PC-9 (cell line): ENCODE measurements at regions not wholly inside any gene's neighbourhood (a gene's known extent, or its start where the extent isn't known, plus 50 kb on each side); places are given as distances from the start of the nearest gene placed in this dataset.
"Not testable (repeated sequence)": the region's sequence is repeated elsewhere in the genome, so short reads cannot be mapped to it uniquely, and the experiment has no call there.

Source experiments
- BruUV-seq: library from RNA; stranded (reverse); fragments of 400-500 nt; replicated peaks from 2 replicates; lab custom pipeline; 2021; lab: Mats Ljungman, UMichigan
- CTCF ChIA-PET: fragments of 300-600 bp; sonication (Branson Sonifier 250); formaldehyde crosslinking; loops from one replicate; lab custom pipeline; 2022; ENCODE audit warnings: antibody characterized with exemption; lab: Charles Lee
- POLR2A ChIA-PET: fragments of 300-600 bp; sonication (Branson Sonifier 250); formaldehyde crosslinking; loops from one replicate; lab custom pipeline; 2022; ENCODE audit warnings: antibody characterized with exemption; ENCODE audit not compliant: unreplicated experiment; lab: Charles Lee
- DNase-seq, 2 experiments: peaks; one replicate each; pipeline versions ENCODE4 v3.0.0 to v3.0.0-alpha.2; 2015 to 2022; ENCODE audit warnings: mixed read lengths in 1 of 2
- H2AFZ ChIP-seq: fragments of 200-600 bp; sonication (generic); 2 replicates; pipeline ENCODE4 v1.8.1; 2017; ENCODE audit warnings: antibody characterized with exemption
- H3F3A ChIP-seq: fragments of 200-600 bp; sonication (generic); 2 replicates; pipeline ENCODE4 v1.8.1; 2017; ENCODE audit warnings: antibody characterized with exemption, mild to moderate bottlenecking, low read depth; ENCODE audit not compliant: insufficient read depth
- H3K27ac ChIP-seq: fragments of 200-600 bp; sonication (generic); 2 replicates; pipeline ENCODE4 v1.6.1; 2016; ENCODE audit warnings: mixed run types
- H3K27me3 ChIP-seq: fragments of 200-600 bp; sonication (generic); 2 replicates; pipeline ENCODE4 v1.6.1; 2016; ENCODE audit warnings: low read depth, mixed run types; ENCODE audit not compliant: insufficient read depth
- H3K36me3 ChIP-seq: fragments of 200-600 bp; sonication (generic); 2 replicates; pipeline ENCODE4 v1.6.1; 2016; ENCODE audit warnings: low read depth, mixed run types
- H3K4me1 ChIP-seq: fragments of 200-600 bp; sonication (generic); replicated peaks from 2 replicates; pipeline ENCODE4 v1.6.1; 2016; ENCODE audit warnings: mixed run types; ENCODE audit not compliant: insufficient read depth
- H3K4me2 ChIP-seq: fragments of 200-600 bp; sonication (generic); 2 replicates; pipeline ENCODE4 v1.6.1; 2017; ENCODE audit warnings: mixed run types
- H3K4me3 ChIP-seq: fragments of 200-600 bp; sonication (generic); 2 replicates; pipeline ENCODE4 v1.6.1; 2016; ENCODE audit warnings: mixed run types
- H3K79me2 ChIP-seq: fragments of 200-600 bp; sonication (generic); 2 replicates; pipeline ENCODE4 v1.6.1; 2017; ENCODE audit warnings: low read depth, mixed run types
- H3K9me2 ChIP-seq: fragments of 200-600 bp; sonication (generic); 2 replicates; pipeline ENCODE4 v1.8.1; 2017; ENCODE audit warnings: mild to moderate bottlenecking; ENCODE audit not compliant: insufficient read depth
- H3K9me3 ChIP-seq: fragments of 200-600 bp; sonication (generic); 2 replicates; pipeline ENCODE4 v1.8.1; 2016; ENCODE audit warnings: low read depth; ENCODE audit not compliant: insufficient read depth
- H4K20me1 ChIP-seq: fragments of 200-600 bp; sonication (generic); 2 replicates; pipeline ENCODE4 v1.8.1; 2017; ENCODE audit not compliant: insufficient read depth
- EZH2 ChIP-seq: fragments of 200-600 bp; sonication (generic); IDR thresholded peaks from 2 replicates; pipeline ENCODE4 v1.8.0; 2017; ENCODE audit warnings: antibody characterized with exemption, low read depth
- intact Hi-C: fragments of 100-400 bp; cut with micrococcal nuclease; formaldehyde crosslinking; loops from one replicate; pipeline ENCODE4 v1.10.0; 2022; ENCODE audit not compliant: unreplicated experiment
- TF ChIP-seq, protein P1 (sequence below): fragments of 200-600 bp; sonication (generic); conservative IDR thresholded peaks from 2 replicates; pipeline ENCODE4 v1.6.1; 2017; ENCODE audit warnings: mixed run types, antibody characterized with exemption, mild to moderate bottlenecking, moderate library complexity

- intact Hi-C loops = no loop called here
- no TSS peak for BruUV-seq
- no peak for DNase-seq
- Histone ChIP-seq H3K4me2 (no peak overlapping the region), H3K79me2 (no peaks in the 10 kb centered on the region), H3K27me3 (no peaks in the 10 kb centered on the region), H3K4me1 (no peaks in the 10 kb centered on the region), H3K9me3 (no peaks in the 10 kb centered on the region), H3K27ac (no peak overlapping the region), H3K4me3 (no peak overlapping the region), H3F3A (no peaks in the 10 kb centered on the region; the same call in 1 of the 2 replicates), H3K36me3 (no peaks in the 10 kb centered on the region), H2AFZ (no peak overlapping the region), H3K9me2 (no peaks in the 10 kb centered on the region), H4K20me1 (no peaks in the 10 kb centered on the region)
- POLR2A ChIA-PET = no interaction called here
- CTCF ChIA-PET = no interaction called here
- no peak for TF ChIP-seq EZH2
- TF ChIP-seq, protein P1, sequence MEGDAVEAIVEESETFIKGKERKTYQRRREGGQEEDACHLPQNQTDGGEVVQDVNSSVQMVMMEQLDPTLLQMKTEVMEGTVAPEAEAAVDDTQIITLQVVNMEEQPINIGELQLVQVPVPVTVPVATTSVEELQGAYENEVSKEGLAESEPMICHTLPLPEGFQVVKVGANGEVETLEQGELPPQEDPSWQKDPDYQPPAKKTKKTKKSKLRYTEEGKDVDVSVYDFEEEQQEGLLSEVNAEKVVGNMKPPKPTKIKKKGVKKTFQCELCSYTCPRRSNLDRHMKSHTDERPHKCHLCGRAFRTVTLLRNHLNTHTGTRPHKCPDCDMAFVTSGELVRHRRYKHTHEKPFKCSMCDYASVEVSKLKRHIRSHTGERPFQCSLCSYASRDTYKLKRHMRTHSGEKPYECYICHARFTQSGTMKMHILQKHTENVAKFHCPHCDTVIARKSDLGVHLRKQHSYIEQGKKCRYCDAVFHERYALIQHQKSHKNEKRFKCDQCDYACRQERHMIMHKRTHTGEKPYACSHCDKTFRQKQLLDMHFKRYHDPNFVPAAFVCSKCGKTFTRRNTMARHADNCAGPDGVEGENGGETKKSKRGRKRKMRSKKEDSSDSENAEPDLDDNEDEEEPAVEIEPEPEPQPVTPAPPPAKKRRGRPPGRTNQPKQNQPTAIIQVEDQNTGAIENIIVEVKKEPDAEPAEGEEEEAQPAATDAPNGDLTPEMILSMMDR = no peak
These were observed 708.5 kb upstream of the RAG2 start for GRCh38 chr11:37306563-37306962.

DNA sequence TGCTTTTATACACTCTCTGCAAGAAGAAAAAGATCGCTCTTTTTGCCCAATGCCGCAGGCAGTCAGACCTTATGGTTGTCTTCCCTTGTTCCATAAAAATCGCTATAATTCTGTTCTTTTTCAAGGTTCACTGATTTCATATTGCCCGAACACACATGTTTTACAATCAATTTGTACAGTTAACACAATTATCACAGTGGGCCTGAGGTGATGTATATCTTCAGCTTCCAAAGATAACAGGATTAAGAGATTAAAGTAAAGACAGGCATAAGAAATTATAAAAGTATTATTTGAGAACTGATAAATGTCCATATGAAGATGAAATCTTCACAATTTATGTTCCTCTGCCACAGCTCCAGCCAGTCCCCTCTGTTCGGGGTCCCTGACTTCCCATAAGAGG lies 703.4 kb upstream of the RAG2 start:
- H3K4me1 ChIP-seq, H3K4me2 ChIP-seq, intact Hi-C loops, H3K9me2 ChIP-seq, H3K79me2 ChIP-seq, H3K27me3 ChIP-seq, H3K4me3 ChIP-seq, POLR2A ChIA-PET, DNase-seq, H3K9me3 ChIP-seq, CTCF ChIA-PET, BruUV-seq, H3F3A ChIP-seq, H3K27ac ChIP-seq, H4K20me1 ChIP-seq, H3K36me3 ChIP-seq, H2AFZ ChIP-seq: not testable (repeated sequence)

DNA sequence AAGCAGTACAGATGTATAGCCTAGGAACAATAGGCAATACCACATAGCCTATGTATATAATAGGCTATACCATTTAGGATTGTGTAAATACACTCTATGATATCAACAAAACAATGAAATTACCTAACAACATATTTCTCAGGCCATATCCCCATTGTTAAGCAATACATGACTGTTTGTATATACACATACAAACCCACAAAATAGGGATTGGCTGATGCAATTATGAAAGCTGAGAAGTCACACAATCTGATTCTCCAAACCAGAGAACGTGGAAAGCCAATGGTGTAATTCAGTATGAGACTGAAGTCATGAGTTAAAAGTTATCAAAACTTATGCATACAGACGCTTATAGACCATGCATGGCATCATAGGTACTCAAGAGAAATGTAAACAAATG lies 700.1 kb upstream of the RAG2 start:
- POLR2A ChIA-PET = no interaction called here
- no TSS peak for BruUV-seq
- Histone ChIP-seq H4K20me1 (no peaks in the 10 kb centered on the region), H3K9me3 (peaks cover 3% of the 10 kb centered on the region; the same call in 1 of the 2 replicates), H2AFZ (no peak overlapping the region), H3K27ac (no peak overlapping the region), H3K27me3 (no peaks in the 10 kb centered on the region), H3K4me1 (no peaks in the 10 kb centered on the region), H3K79me2 (no peaks in the 10 kb centered on the region), H3K4me2 (no peak overlapping the region), H3K4me3 (no peak overlapping the region), H3F3A (no peaks in the 10 kb centered on the region), H3K9me2 (peaks cover 8% of the 10 kb centered on the region; the same call in 1 of the 2 replicates), H3K36me3 (no peaks in the 10 kb centered on the region)
- intact Hi-C loops = no loop called here
- TF ChIP-seq, protein P1 = no peak
- TF ChIP-seq EZH2 = no peak
- CTCF ChIA-PET = no interaction called here
- no peak for DNase-seq

DNA sequence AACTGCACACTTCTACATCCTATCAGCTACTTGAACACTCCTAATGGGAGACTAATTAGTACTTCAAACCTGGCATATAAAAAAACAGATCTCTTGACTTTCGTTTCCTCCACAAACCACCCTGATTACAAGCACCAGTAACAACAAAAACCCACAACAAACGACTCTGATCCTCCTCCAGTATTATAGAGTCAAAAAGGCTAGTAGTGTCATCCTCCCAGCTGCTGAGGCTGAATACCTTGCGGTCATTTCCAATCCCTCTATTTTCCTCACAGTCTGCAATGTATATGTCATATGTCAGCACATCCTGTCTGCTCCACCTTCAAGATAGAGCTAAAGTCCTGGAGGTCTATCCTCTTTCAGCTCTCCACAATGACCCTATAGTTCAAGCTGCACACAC lies 688.9 kb upstream of the RAG2 start:
- H3K4me2 ChIP-seq = no peak overlapping the region
- peaks cover 21% of the 10 kb centered on the region for H3K27me3 ChIP-seq
- no peaks in the 10 kb centered on the region for H3F3A ChIP-seq
- CTCF ChIA-PET = no interaction called here
- no peaks in the 10 kb centered on the region for H4K20me1 ChIP-seq
- H3K4me1 ChIP-seq = no peaks in the 10 kb centered on the region
- intact Hi-C loops = no loop called here
- no peaks in the 10 kb centered on the region for H3K36me3 ChIP-seq
- H3K79me2 ChIP-seq = no peaks in the 10 kb centered on the region
- no peak for DNase-seq
- no peak overlapping the region for H3K27ac ChIP-seq
- TF ChIP-seq, protein P1 = no peak
- TF ChIP-seq EZH2 = no peak
- H2AFZ ChIP-seq = no peak overlapping the region
- no peaks in the 10 kb centered on the region for H3K9me3 ChIP-seq
- POLR2A ChIA-PET = no interaction called here
- no peaks in the 10 kb centered on the region; the same call in 1 of the 2 replicates for H3K9me2 ChIP-seq
- H3K4me3 ChIP-seq = no peak overlapping the region
- no TSS peak for BruUV-seq
